Astrocyte (in vitro differentiated cells and primary cell): ENCODE measurements at regions not wholly inside any gene's neighbourhood (a gene's known extent, or its start where the extent isn't known, plus 50 kb on each side); places are given as distances from the start of the nearest gene placed in this dataset.

Experiments used
- CTCF ChIP-seq: IDR thresholded peaks from 2 replicates; pipeline ENCODE4 v1.5.1; 2011; ENCODE audit warnings: low read depth, mild to moderate bottlenecking, inconsistent platforms, low read length, moderate library complexity; ENCODE audit not compliant: insufficient read depth
- EZH2 ChIP-seq: IDR thresholded peaks from 2 replicates; pipeline ENCODE4 v1.6.1; 2012; ENCODE audit warnings: mild to moderate bottlenecking, low read length, inconsistent platforms; ENCODE audit not compliant: insufficient read depth

GRCh38 chr1:182249201-182249676, 142.4 kb downstream of the GLUL start:
- no peak for TF ChIP-seq EZH2
- no peak for TF ChIP-seq CTCF
